H9 (cell line): ENCODE measurements at regions not wholly inside any gene's neighbourhood (a gene's known extent, or its start where the extent isn't known, plus 50 kb on each side); places are given as distances from the start of the nearest gene placed in this dataset.

Experiments used
- DNase-seq: peaks from one replicate; pipeline ENCODE4 v3.0.0-alpha.2; 2017
- H2AFZ ChIP-seq: one replicate; pipeline ENCODE4 v1.6.1; 2013; ENCODE audit warnings: mild to moderate bottlenecking, low read length, control low read depth, moderate library complexity
- H2AK5ac ChIP-seq: 2 replicates; pipeline ENCODE4 v1.6.1; 2013; ENCODE audit warnings: low read length, control low read depth, mixed read lengths; ENCODE audit not compliant: insufficient read length
- H2BK120ac ChIP-seq: one replicate; pipeline ENCODE4 v1.6.1; 2013; ENCODE audit warnings: low read depth, mild to moderate bottlenecking, low read length, control low read depth, inconsistent platforms; ENCODE audit not compliant: poor library complexity, severe bottlenecking
- H2BK12ac ChIP-seq: 2 replicates; pipeline ENCODE4 v1.6.1; 2013; ENCODE audit warnings: low read length, control low read depth, mixed read lengths, low read depth; ENCODE audit not compliant: insufficient read length
- H2BK15ac ChIP-seq: 2 replicates; pipeline ENCODE4 v1.6.1; 2013; ENCODE audit warnings: low read depth, low read length, control low read depth
- H2BK20ac ChIP-seq: one replicate; pipeline ENCODE4 v1.6.1; 2013; ENCODE audit warnings: low read depth, mild to moderate bottlenecking, low read length, control low read depth, inconsistent platforms; ENCODE audit not compliant: poor library complexity, severe bottlenecking
- H2BK5ac ChIP-seq: 2 replicates; pipeline ENCODE4 v1.6.1; 2013; ENCODE audit warnings: low read length, control low read depth, mixed read lengths; ENCODE audit not compliant: insufficient read length
- H3K14ac ChIP-seq: 2 replicates; pipeline ENCODE4 v1.6.1; 2013; ENCODE audit warnings: low read length, control low read depth; ENCODE audit not compliant: insufficient read depth
- H3K18ac ChIP-seq: 2 replicates; pipeline ENCODE4 v1.6.1; 2013; ENCODE audit warnings: low read depth, mild to moderate bottlenecking, mixed read lengths, low read length, control low read depth; ENCODE audit not compliant: insufficient read length
- H3K23ac ChIP-seq: 2 replicates; pipeline ENCODE4 v1.6.1; 2013; ENCODE audit warnings: low read length, control low read depth, mixed read lengths, low read depth; ENCODE audit not compliant: insufficient read length
- H3K23me2 ChIP-seq: 2 replicates; pipeline ENCODE4 v1.6.1; 2013; ENCODE audit warnings: low read depth, mild to moderate bottlenecking, mixed read lengths, low read length, control low read depth; ENCODE audit not compliant: insufficient read length, poor library complexity, severe bottlenecking
- H3K27ac ChIP-seq: 2 replicates; pipeline ENCODE4 v1.5.1; 2013; ENCODE audit warnings: low read length, control low read depth, mixed read lengths, low read depth; ENCODE audit not compliant: insufficient read length
- H3K27me3 ChIP-seq: 2 replicates; pipeline ENCODE4 v1.6.1; 2013; ENCODE audit warnings: low read length, control low read depth, inconsistent platforms; ENCODE audit not compliant: insufficient read depth
- H3K4ac ChIP-seq: 2 replicates; pipeline ENCODE4 v1.6.1; 2013; ENCODE audit warnings: low read depth, mild to moderate bottlenecking, control low read depth, inconsistent platforms, low read length, moderate library complexity
- H3K4me1 ChIP-seq: 2 replicates; pipeline ENCODE4 v1.6.1; 2013; ENCODE audit warnings: low read length, control low read depth, inconsistent platforms; ENCODE audit not compliant: insufficient read depth
- H3K4me2 ChIP-seq: 2 replicates; pipeline ENCODE4 v1.6.1; 2013; ENCODE audit warnings: low read length, control low read depth, mixed read lengths; ENCODE audit not compliant: insufficient read length, insufficient read depth
- H3K56ac ChIP-seq: 2 replicates; pipeline ENCODE4 v1.6.1; 2013; ENCODE audit warnings: low read depth, mild to moderate bottlenecking, mixed read lengths, low read length, control low read depth; ENCODE audit not compliant: insufficient read length
- H3K79me1 ChIP-seq: 2 replicates; pipeline ENCODE4 v1.6.1; 2013; ENCODE audit warnings: low read depth, mild to moderate bottlenecking, moderate library complexity, low read length, control low read depth, inconsistent platforms; ENCODE audit not compliant: insufficient read depth, poor library complexity, severe bottlenecking
- H3K79me2 ChIP-seq: 2 replicates; pipeline ENCODE4 v1.6.1; 2013; ENCODE audit warnings: low read length, control low read depth, inconsistent platforms; ENCODE audit not compliant: insufficient read depth
- H3K9ac ChIP-seq: 2 replicates; pipeline ENCODE4 v1.6.1; 2013; ENCODE audit warnings: low read length, control low read depth, mixed read lengths; ENCODE audit not compliant: insufficient read length; ENCODE audit errors: extremely low read depth
- H3K9me3 ChIP-seq: one replicate; pipeline ENCODE4 v1.6.1; 2013; ENCODE audit warnings: low read depth, low read length, inconsistent platforms; ENCODE audit not compliant: control insufficient read depth
- H3T11ph ChIP-seq: one replicate; pipeline ENCODE4 v1.6.1; 2013; ENCODE audit warnings: mild to moderate bottlenecking, low read length, control low read depth, inconsistent platforms
- H4K20me1 ChIP-seq: one replicate; pipeline ENCODE4 v1.6.1; 2013; ENCODE audit not compliant: control insufficient read depth, insufficient read length, insufficient read depth
- H4K5ac ChIP-seq: 2 replicates; pipeline ENCODE4 v1.6.1; 2013; ENCODE audit warnings: low read depth, mild to moderate bottlenecking, mixed read lengths, low read length, control low read depth; ENCODE audit not compliant: insufficient read length
- H4K8ac ChIP-seq: replicated peaks from 2 replicates; pipeline ENCODE4 v1.6.1; 2013; ENCODE audit warnings: low read length, control low read depth, mixed read lengths, low read depth; ENCODE audit not compliant: insufficient read length
- H4K91ac ChIP-seq: 2 replicates; pipeline ENCODE4 v1.6.1; 2013; ENCODE audit warnings: low read depth, mild to moderate bottlenecking, moderate library complexity, mixed read lengths, low read length, control low read depth; ENCODE audit not compliant: insufficient read length
- H3K27ac Mint-ChIP-seq, 3 experiments: 2 replicates in 2 of 3; 3 replicates in 1 of 3; pipeline ENCODE4 v1.8.0; 2020 to 2021; ENCODE audit warnings: mixed read lengths in 3 of 3, mild to moderate bottlenecking in 1 of 3, moderate library complexity in 1 of 3
- H3K27me3 Mint-ChIP-seq: 2 replicates; pipeline ENCODE4 v1.8.0; 2021; ENCODE audit warnings: low read depth, mild to moderate bottlenecking, moderate library complexity, mixed read lengths
- H3K36me3 Mint-ChIP-seq, 3 experiments: 2 replicates in 2 of 3; 3 replicates in 1 of 3; pipeline ENCODE4 v1.8.0; 2020 to 2021; ENCODE audit warnings: low read depth in 3 of 3, mixed read lengths in 3 of 3; ENCODE audit not compliant: insufficient read depth in 1 of 3
- H3K4me1 Mint-ChIP-seq, 2 experiments: 2 replicates each; pipeline ENCODE4 v1.8.0; 2020; ENCODE audit warnings: mixed read lengths in 2 of 2
- H3K4me3 Mint-ChIP-seq, 2 experiments: 2 replicates in 1 of 2; 3 replicates in 1 of 2; pipeline ENCODE4 v1.8.0; 2020 to 2021; ENCODE audit warnings: mild to moderate bottlenecking in 2 of 2, mixed read lengths in 2 of 2, moderate library complexity in 1 of 2
- H3K9me3 Mint-ChIP-seq, 2 experiments: 2 replicates in 1 of 2; 3 replicates in 1 of 2; pipeline ENCODE4 v1.8.0; 2020; ENCODE audit warnings: mild to moderate bottlenecking in 2 of 2, mixed read lengths in 2 of 2, moderate library complexity in 1 of 2
- WGBS: extraction: QIAGEN DNeasy Blood & Tissue Kit; methylation state at CpG from one replicate; pipeline ENCODE4 v1.1.7; 2013; ENCODE audit warnings: missing lambda C conversion rate, low lambda C conversion rate, mixed read lengths; ENCODE audit not compliant: insufficient read length; ENCODE audit errors: extremely low coverage; 5-methylcytosine and 5-hydroxymethylcytosine counted together
- TF ChIP-seq, protein P1 (sequence below): fragments of 200-600 bp; sonication (generic); conservative IDR thresholded peaks from 3 replicates; pipeline ENCODE4 v1.8.0; 2021; ENCODE audit warnings: antibody characterized with exemption, mild to moderate bottlenecking

DNA sequence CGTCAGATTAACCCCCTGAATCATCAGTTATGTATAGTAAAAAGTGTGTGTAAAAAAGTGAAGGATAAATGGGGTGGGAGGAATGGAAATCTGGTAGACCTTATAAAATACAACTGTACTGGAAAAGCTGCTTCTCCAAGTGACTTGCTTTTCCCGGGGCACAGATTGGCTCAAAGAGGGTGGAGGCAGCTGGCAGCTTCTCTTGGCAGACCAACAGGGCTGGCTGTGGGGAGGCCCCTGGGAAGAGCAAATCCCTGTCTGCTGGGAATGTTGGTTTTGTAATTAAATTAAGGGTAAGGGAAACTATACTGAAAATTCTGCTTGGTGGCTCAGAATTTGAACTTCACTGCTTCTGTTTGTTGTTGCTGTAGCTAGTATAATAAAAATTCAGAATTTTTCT lies 154.2 kb upstream of the DLX2 start:
- TF ChIP-seq, protein P1, sequence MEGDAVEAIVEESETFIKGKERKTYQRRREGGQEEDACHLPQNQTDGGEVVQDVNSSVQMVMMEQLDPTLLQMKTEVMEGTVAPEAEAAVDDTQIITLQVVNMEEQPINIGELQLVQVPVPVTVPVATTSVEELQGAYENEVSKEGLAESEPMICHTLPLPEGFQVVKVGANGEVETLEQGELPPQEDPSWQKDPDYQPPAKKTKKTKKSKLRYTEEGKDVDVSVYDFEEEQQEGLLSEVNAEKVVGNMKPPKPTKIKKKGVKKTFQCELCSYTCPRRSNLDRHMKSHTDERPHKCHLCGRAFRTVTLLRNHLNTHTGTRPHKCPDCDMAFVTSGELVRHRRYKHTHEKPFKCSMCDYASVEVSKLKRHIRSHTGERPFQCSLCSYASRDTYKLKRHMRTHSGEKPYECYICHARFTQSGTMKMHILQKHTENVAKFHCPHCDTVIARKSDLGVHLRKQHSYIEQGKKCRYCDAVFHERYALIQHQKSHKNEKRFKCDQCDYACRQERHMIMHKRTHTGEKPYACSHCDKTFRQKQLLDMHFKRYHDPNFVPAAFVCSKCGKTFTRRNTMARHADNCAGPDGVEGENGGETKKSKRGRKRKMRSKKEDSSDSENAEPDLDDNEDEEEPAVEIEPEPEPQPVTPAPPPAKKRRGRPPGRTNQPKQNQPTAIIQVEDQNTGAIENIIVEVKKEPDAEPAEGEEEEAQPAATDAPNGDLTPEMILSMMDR, result no peak
- H3K36me3 Mint-ChIP-seq, result no peaks in the 10 kb centered on the region
- Histone ChIP-seq H3K4me2 (no peak overlapping the region), H3K14ac (no peak overlapping the region), H2BK120ac (no peak overlapping the region), H2AFZ (no peak overlapping the region), H3T11ph (no peak overlapping the region), H3K27me3 (no peaks in the 10 kb centered on the region), H2BK20ac (no peak overlapping the region), H3K4me1 (peaks cover 2% of the 10 kb centered on the region; the same call in 1 of the 2 replicates), H4K8ac (no peak overlapping the region), H2BK12ac (no peak overlapping the region), H3K9ac (no peak overlapping the region), H4K91ac (no peak overlapping the region), H2BK15ac (no peak overlapping the region), H3K9me3 (no peaks in the 10 kb centered on the region), H3K23ac (no peak overlapping the region), H3K79me1 (no peaks in the 10 kb centered on the region), H3K4ac (no peak overlapping the region), H3K23me2 (no peaks in the 10 kb centered on the region), H3K56ac (no peak overlapping the region), H4K5ac (no peak overlapping the region), H2AK5ac (no peak overlapping the region), H4K20me1 (no peaks in the 10 kb centered on the region), H3K27ac (no peak overlapping the region), H3K79me2 (no peaks in the 10 kb centered on the region), H3K18ac (no peak overlapping the region), H2BK5ac (no peak overlapping the region)
- peak overlapping the region in 1 of 3 experiments; percentile 46; a peak in 1 of 7 replicates for H3K27ac Mint-ChIP-seq
- no peak overlapping the region for H3K4me3 Mint-ChIP-seq
- H3K9me3 Mint-ChIP-seq, result no peaks in the 10 kb centered on the region
- DNase-seq, result no peak
- WGBS, result no CpG with 5 or more reads among the region's 2 CpGs
- H3K4me1 Mint-ChIP-seq, result peaks cover 29 to 31% of the 10 kb centered on the region in 2 experiments
- H3K27me3 Mint-ChIP-seq, result no peaks in the 10 kb centered on the region
